Lower leg skin (tissue), 3 donors: ENCODE measurements at regions not wholly inside any gene's neighbourhood (a gene's known extent, or its start where the extent isn't known, plus 50 kb on each side); places are given as distances from the start of the nearest gene placed in this dataset.

Source experiments
- POLR2A ChIP-seq, 2 donors: fragments of 450-650 bp; IDR thresholded peaks; one replicate each; pipeline ENCODE4 v1.6.1; 2016 to 2017; ENCODE audit warnings: antibody characterized with exemption in 2 of 2, mild to moderate bottlenecking in 1 of 2, moderate library complexity in 1 of 2
- TF ChIP-seq, protein P1 (sequence below), 3 donors: fragments of 450-650 bp; IDR thresholded peaks; one replicate each; pipeline ENCODE4 v1.5.1; 2016; ENCODE audit warnings: antibody characterized with exemption in 3 of 3, mild to moderate bottlenecking in 3 of 3, moderate library complexity in 2 of 3

- TF ChIP-seq, protein P1, sequence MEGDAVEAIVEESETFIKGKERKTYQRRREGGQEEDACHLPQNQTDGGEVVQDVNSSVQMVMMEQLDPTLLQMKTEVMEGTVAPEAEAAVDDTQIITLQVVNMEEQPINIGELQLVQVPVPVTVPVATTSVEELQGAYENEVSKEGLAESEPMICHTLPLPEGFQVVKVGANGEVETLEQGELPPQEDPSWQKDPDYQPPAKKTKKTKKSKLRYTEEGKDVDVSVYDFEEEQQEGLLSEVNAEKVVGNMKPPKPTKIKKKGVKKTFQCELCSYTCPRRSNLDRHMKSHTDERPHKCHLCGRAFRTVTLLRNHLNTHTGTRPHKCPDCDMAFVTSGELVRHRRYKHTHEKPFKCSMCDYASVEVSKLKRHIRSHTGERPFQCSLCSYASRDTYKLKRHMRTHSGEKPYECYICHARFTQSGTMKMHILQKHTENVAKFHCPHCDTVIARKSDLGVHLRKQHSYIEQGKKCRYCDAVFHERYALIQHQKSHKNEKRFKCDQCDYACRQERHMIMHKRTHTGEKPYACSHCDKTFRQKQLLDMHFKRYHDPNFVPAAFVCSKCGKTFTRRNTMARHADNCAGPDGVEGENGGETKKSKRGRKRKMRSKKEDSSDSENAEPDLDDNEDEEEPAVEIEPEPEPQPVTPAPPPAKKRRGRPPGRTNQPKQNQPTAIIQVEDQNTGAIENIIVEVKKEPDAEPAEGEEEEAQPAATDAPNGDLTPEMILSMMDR (IDR thresholded peaks at IDR 0.05) = no peak
- TF ChIP-seq POLR2A (IDR thresholded peaks at IDR 0.05) = no peak
Observed at GRCh38 chr6:103534095-103534494, 1325.6 kb downstream of the HACE1 start.
